ENCODE measurements at regions not wholly inside any gene's neighbourhood (a gene's known extent, or its start where the extent isn't known, plus 50 kb on each side); places are given as distances from the start of the nearest gene placed in this dataset.

GRCh38 chr17:27049104-27049784, 244.7 kb upstream of the WSB1 start:
- CTCF ChIA-PET: no interaction called here
- Mint-ChIP-seq H3K27ac (no peak overlapping the region), H3K4me3 (no peak overlapping the region), H3K4me1 (no peaks in the 10 kb centered on the region), H3K27me3 (peaks cover 15% of the 10 kb centered on the region), H3K9me3 (peaks cover 9% of the 10 kb centered on the region), H3K36me3 (ENCODE audit: low read depth) (no peaks in the 10 kb centered on the region)
- POLR2A ChIA-PET: no interaction called here
- no peak for ATAC-seq (ENCODE audit: low read depth)
- TF ChIP-seq CTCF (IDR thresholded peaks at IDR 0.05): no peak
- intact Hi-C loops (cut with micrococcal nuclease): no loop called here
- DNase-seq: no peak

GRCh38 chr17:27065588-27065987, 228.3 kb upstream of the WSB1 start:
- H3K4me1 Mint-ChIP-seq: no peaks in the 10 kb centered on the region
- no peaks in the 10 kb centered on the region for H3K9me3 Mint-ChIP-seq
- peaks cover 23% of the 10 kb centered on the region for H3K27me3 Mint-ChIP-seq
- no peaks in the 10 kb centered on the region for H3K36me3 Mint-ChIP-seq (ENCODE audit: low read depth)
- ChIA-PET POLR2A (no interaction called here), CTCF (no interaction called here)
- H3K4me3 Mint-ChIP-seq: no peak overlapping the region
- no peak overlapping the region for H3K27ac Mint-ChIP-seq
- intact Hi-C loops (cut with micrococcal nuclease): no loop called here
- no peak for TF ChIP-seq CTCF (IDR thresholded peaks at IDR 0.05)
- ATAC-seq (ENCODE audit: low read depth) (no peak), DNase-seq (no peak)

- DNase-seq (no peak), ATAC-seq (ENCODE audit: low read depth) (no peak)
- Mint-ChIP-seq H3K27me3 (peaks cover 23% of the 10 kb centered on the region), H3K4me1 (no peaks in the 10 kb centered on the region), H3K36me3 (ENCODE audit: low read depth) (no peaks in the 10 kb centered on the region), H3K27ac (no peak overlapping the region), H3K4me3 (no peak overlapping the region), H3K9me3 (no peaks in the 10 kb centered on the region)
- TF ChIP-seq CTCF (IDR thresholded peaks at IDR 0.05): no peak
- ChIA-PET CTCF (no interaction called here), POLR2A (no interaction called here)
- intact Hi-C loops (cut with micrococcal nuclease): no loop called here
These were observed 227.6 kb upstream of the WSB1 start for GRCh38 chr17:27066315-27066714.

- Mint-ChIP-seq H3K27me3 (peaks cover 6% of the 10 kb centered on the region), H3K4me1 (no peaks in the 10 kb centered on the region), H3K4me3 (no peak overlapping the region), H3K36me3 (ENCODE audit: low read depth) (no peaks in the 10 kb centered on the region), H3K27ac (no peak overlapping the region), H3K9me3 (no peaks in the 10 kb centered on the region)
- ChIA-PET POLR2A (no interaction called here), CTCF (no interaction called here)
- ATAC-seq (ENCODE audit: low read depth): no peak
- no peak for DNase-seq
- intact Hi-C loops (cut with micrococcal nuclease): no loop called here
- TF ChIP-seq CTCF (IDR thresholded peaks at IDR 0.05): no peak
These were observed 223.9 kb upstream of the WSB1 start for GRCh38 chr17:27069842-27070508.

- intact Hi-C loops (cut with micrococcal nuclease): no loop called here
- ChIA-PET POLR2A (no interaction called here), CTCF (no interaction called here)
- DNase-seq (no peak), ATAC-seq (ENCODE audit: low read depth) (no peak)
- Mint-ChIP-seq H3K36me3 (ENCODE audit: low read depth) (no peaks in the 10 kb centered on the region), H3K4me1 (no peaks in the 10 kb centered on the region), H3K27me3 (peaks cover 11% of the 10 kb centered on the region), H3K27ac (no peak overlapping the region), H3K4me3 (no peak overlapping the region), H3K9me3 (no peaks in the 10 kb centered on the region)
- TF ChIP-seq CTCF (IDR thresholded peaks at IDR 0.05): no peak
These were observed 223.1 kb upstream of the WSB1 start for GRCh38 chr17:27070836-27071235.
